Liver (tissue), 8 donors: ENCODE measurements at regions not wholly inside any gene's neighbourhood (a gene's known extent, or its start where the extent isn't known, plus 50 kb on each side); places are given as distances from the start of the nearest gene placed in this dataset.

ENCODE experiments used
- DNase-seq: peaks from one replicate; pipeline ENCODE4 v3.0.0-alpha.2; 2017; ENCODE audit warnings: low spot score
- H3K27ac ChIP-seq, 2 donors: one replicate each; pipeline ENCODE4 v1.7.0; 2013; ENCODE audit warnings: inconsistent platforms in 2 of 2, low read length in 2 of 2, control low read depth in 1 of 2, low read depth in 1 of 2, mild to moderate bottlenecking in 1 of 2
- H3K27me3 ChIP-seq, 4 donors: one replicate each; pipeline versions ENCODE4 v1.6.1 to v1.7.0; 2013; ENCODE audit warnings: low read length in 3 of 4, inconsistent platforms in 1 of 4, mild to moderate bottlenecking in 1 of 4, moderate library complexity in 1 of 4; ENCODE audit not compliant: control insufficient read depth in 4 of 4, insufficient read depth in 4 of 4
- H3K36me3 ChIP-seq, 4 donors: one replicate each; pipeline versions ENCODE4 v1.6.1 to v1.7.0; 2013; ENCODE audit warnings: low read length in 3 of 4, mild to moderate bottlenecking in 3 of 4, low read depth in 1 of 4, moderate library complexity in 1 of 4; ENCODE audit not compliant: control insufficient read depth in 4 of 4, insufficient read depth in 3 of 4
- H3K4me1 ChIP-seq, 4 donors: one replicate each; pipeline versions ENCODE4 v1.6.1 to v1.7.0; 2013; ENCODE audit warnings: low read length in 3 of 4, mild to moderate bottlenecking in 3 of 4, moderate library complexity in 1 of 4; ENCODE audit not compliant: control insufficient read depth in 4 of 4, insufficient read depth in 4 of 4
- H3K4me3 ChIP-seq, 3 donors: one replicate each; pipeline versions ENCODE4 v1.6.1 to v1.7.0; 2013; ENCODE audit warnings: low read length in 3 of 3, control low read depth in 1 of 3, low read depth in 1 of 3, mild to moderate bottlenecking in 1 of 3
- H3K9ac ChIP-seq, 2 donors: one replicate each; pipeline ENCODE4 v1.7.0; 2013; ENCODE audit warnings: low read length in 2 of 2, mild to moderate bottlenecking in 2 of 2, moderate library complexity in 2 of 2, control low read depth in 1 of 2, low read depth in 1 of 2
- H3K9me3 ChIP-seq, 4 donors: one replicate each; pipeline versions ENCODE4 v1.6.1 to v1.7.0; 2013; ENCODE audit warnings: low read length in 3 of 4; ENCODE audit not compliant: control insufficient read depth in 4 of 4
- ATF3 ChIP-seq: IDR thresholded peaks from 2 replicates; pipeline ENCODE4 v1.6.1; 2016; ENCODE audit warnings: antibody characterized with exemption
- CTCF ChIP-seq: fragments of 150-350 bp; IDR thresholded peaks from 2 replicates; pipeline ENCODE4 v1.5.1; 2017; ENCODE audit warnings: improper control_type of control experiment, low read depth, low read length; ENCODE audit not compliant: missing input control
- EGR1 ChIP-seq, 2 donors: IDR thresholded peaks; 2 replicates each; pipeline ENCODE4 v1.6.1; 2016 to 2018; ENCODE audit warnings: antibody characterized with exemption in 2 of 2, low read depth in 2 of 2
- FOXA1 ChIP-seq: IDR thresholded peaks from 2 replicates; pipeline ENCODE4 v1.6.1; 2016; ENCODE audit warnings: antibody characterized with exemption
- FOXA2 ChIP-seq: IDR thresholded peaks from 2 replicates; pipeline ENCODE4 v1.6.1; 2016; ENCODE audit warnings: antibody characterized with exemption
- HNF4A ChIP-seq, 2 donors: conservative IDR thresholded peaks; 2 replicates each; pipeline ENCODE4 v1.6.1; 2016; ENCODE audit warnings: antibody characterized with exemption in 2 of 2, mild to moderate bottlenecking in 2 of 2
- HNF4G ChIP-seq: IDR thresholded peaks from 2 replicates; pipeline ENCODE4 v1.6.1; 2016; ENCODE audit warnings: antibody characterized with exemption
- JUND ChIP-seq, 2 donors: IDR thresholded peaks; 2 replicates each; pipeline ENCODE4 v1.6.1; 2016; ENCODE audit warnings: antibody characterized with exemption in 2 of 2
- NR2F2 ChIP-seq: IDR thresholded peaks from 2 replicates; pipeline ENCODE4 v1.6.1; 2016; ENCODE audit warnings: antibody characterized with exemption
- RAD21 ChIP-seq, 2 donors: IDR thresholded peaks; 2 replicates each; pipeline ENCODE4 v1.6.1; 2016; ENCODE audit warnings: antibody characterized with exemption in 2 of 2, mild to moderate bottlenecking in 2 of 2
- REST ChIP-seq: IDR thresholded peaks from 2 replicates; pipeline ENCODE4 v1.6.1; 2016; ENCODE audit warnings: antibody characterized with exemption, mild to moderate bottlenecking
- RXRA ChIP-seq, 2 donors: IDR thresholded peaks; 2 replicates each; pipeline ENCODE4 v1.6.1; 2017 to 2018; ENCODE audit warnings: antibody characterized with exemption in 2 of 2, mild to moderate bottlenecking in 1 of 2
- SP1 ChIP-seq: IDR thresholded peaks from 2 replicates; pipeline ENCODE4 v1.6.1; 2018; ENCODE audit warnings: antibody characterized with exemption, mild to moderate bottlenecking
- TAF1 ChIP-seq: conservative IDR thresholded peaks from 2 replicates; pipeline ENCODE4 v1.6.1; 2016; ENCODE audit warnings: antibody characterized with exemption, mild to moderate bottlenecking
- YY1 ChIP-seq: IDR thresholded peaks from 2 replicates; pipeline ENCODE4 v1.6.1; 2016; ENCODE audit warnings: antibody characterized with exemption, mild to moderate bottlenecking
- WGBS: extraction: QIAGEN DNeasy Blood & Tissue Kit; methylation state at CpG from one replicate; pipeline ENCODE4 v1.1.7; 2013; 5-methylcytosine and 5-hydroxymethylcytosine counted together
- TF ChIP-seq, protein P1 (sequence below): IDR thresholded peaks from 2 replicates; pipeline ENCODE4 v1.6.1; 2016; ENCODE audit warnings: antibody characterized with exemption
- TF ChIP-seq, protein P2 (sequence below): IDR thresholded peaks from 2 replicates; pipeline ENCODE4 v1.6.1; 2016; ENCODE audit warnings: antibody characterized with exemption
- donor health status: healthy.
- donor health status: healthy.
- donor health status: healthy.
- donor health status: healthy.
- donor health status: healthy.

- H3K27me3 ChIP-seq, result no peaks in the 10 kb centered on the region
- no peak overlapping the region for H3K9ac ChIP-seq
- H3K4me1 ChIP-seq, result peaks cover 0 to 22% (median 17%) of the 10 kb centered on the region in 4 donors
- TF ChIP-seq, protein P1, sequence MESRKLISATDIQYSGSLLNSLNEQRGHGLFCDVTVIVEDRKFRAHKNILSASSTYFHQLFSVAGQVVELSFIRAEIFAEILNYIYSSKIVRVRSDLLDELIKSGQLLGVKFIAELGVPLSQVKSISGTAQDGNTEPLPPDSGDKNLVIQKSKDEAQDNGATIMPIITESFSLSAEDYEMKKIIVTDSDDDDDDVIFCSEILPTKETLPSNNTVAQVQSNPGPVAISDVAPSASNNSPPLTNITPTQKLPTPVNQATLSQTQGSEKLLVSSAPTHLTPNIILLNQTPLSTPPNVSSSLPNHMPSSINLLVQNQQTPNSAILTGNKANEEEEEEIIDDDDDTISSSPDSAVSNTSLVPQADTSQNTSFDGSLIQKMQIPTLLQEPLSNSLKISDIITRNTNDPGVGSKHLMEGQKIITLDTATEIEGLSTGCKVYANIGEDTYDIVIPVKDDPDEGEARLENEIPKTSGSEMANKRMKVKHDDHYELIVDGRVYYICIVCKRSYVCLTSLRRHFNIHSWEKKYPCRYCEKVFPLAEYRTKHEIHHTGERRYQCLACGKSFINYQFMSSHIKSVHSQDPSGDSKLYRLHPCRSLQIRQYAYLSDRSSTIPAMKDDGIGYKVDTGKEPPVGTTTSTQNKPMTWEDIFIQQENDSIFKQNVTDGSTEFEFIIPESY, result no peak
- peak; percentile 11 to 18 for TF ChIP-seq RXRA (IDR thresholded peaks at IDR 0.05)
- H3K36me3 ChIP-seq, result no peaks in the 10 kb centered on the region
- no peak overlapping the region for H3K4me3 ChIP-seq
- DNase-seq, result no peak
- peak overlapping the region; percentile 46 to 73 for H3K27ac ChIP-seq
- no peaks in the 10 kb centered on the region for H3K9me3 ChIP-seq
These were observed 141.0 kb upstream of the COL21A1 start for GRCh38 chr6:56388415-56388755.

GRCh38 chr6:56387621-56388414, 140.4 kb upstream of the COL21A1 start:
- H3K27ac ChIP-seq, result peak overlapping the region; percentile 46 to 73
- no peak for DNase-seq
- 40% methylated on average over 2 of the region's 2 CpGs for WGBS

More at GRCh38 chr6:56387621-56388414, 140.4 kb upstream of the COL21A1 start:
- Histone ChIP-seq H3K36me3 (no peaks in the 10 kb centered on the region), H3K4me1 (peaks cover 0 to 22% (median 17%) of the 10 kb centered on the region in 4 donors), H3K9ac (no peak overlapping the region), H3K27me3 (no peaks in the 10 kb centered on the region), H3K9me3 (no peaks in the 10 kb centered on the region), H3K4me3 (no peak overlapping the region)
- peak; percentile 55 for TF ChIP-seq ATF3
- TF ChIP-seq YY1, result peak; percentile 51
- TF ChIP-seq SP1, result peak; percentile 74
- TF ChIP-seq RAD21 (IDR thresholded peaks at IDR 0.05), result peak; percentile 61 to 65
- TF ChIP-seq FOXA1, result no peak
- TF ChIP-seq JUND (IDR thresholded peaks at IDR 0.05), result peak; percentile 55 to 92
- no peak for TF ChIP-seq EGR1 (IDR thresholded peaks at IDR 0.05; ENCODE audit: low read depth in 2 of 2)
- peak; percentile 31 for TF ChIP-seq FOXA2
- no peak for TF ChIP-seq TAF1
- TF ChIP-seq HNF4A (conservative IDR thresholded peaks at IDR 0.05), result peak; percentile 93 to 95
- no peak for TF ChIP-seq REST
- TF ChIP-seq, protein P1, result peak; percentile 68
- peak; percentile 85 for TF ChIP-seq HNF4G
- TF ChIP-seq CTCF, result no peak
- peak; percentile 77 to 93 for TF ChIP-seq RXRA (IDR thresholded peaks at IDR 0.05)
- no peak for TF ChIP-seq NR2F2
- TF ChIP-seq, protein P2, sequence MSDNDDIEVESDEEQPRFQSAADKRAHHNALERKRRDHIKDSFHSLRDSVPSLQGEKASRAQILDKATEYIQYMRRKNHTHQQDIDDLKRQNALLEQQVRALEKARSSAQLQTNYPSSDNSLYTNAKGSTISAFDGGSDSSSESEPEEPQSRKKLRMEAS, result peak; percentile 56
